Smooth muscle cell (in vitro differentiated cells): ENCODE measurements at regions not wholly inside any gene's neighbourhood (a gene's known extent, or its start where the extent isn't known, plus 50 kb on each side); places are given as distances from the start of the nearest gene placed in this dataset.

Experiments used
- DNase-seq: peaks from one replicate; lab custom pipeline; 2025; ENCODE audit not compliant: unreplicated experiment; lab: John Stamatoyannopoulos, UW
- H2AFZ ChIP-seq: fragments of 200-600 bp; sonication (generic); 2 replicates; pipeline ENCODE4 v1.6.0; 2016; ENCODE audit warnings: antibody characterized with exemption, low read depth, mild to moderate bottlenecking
- H3F3A ChIP-seq: fragments of 200-600 bp; sonication (generic); 2 replicates; pipeline ENCODE4 v1.6.0; 2017; ENCODE audit warnings: antibody characterized with exemption, low read depth
- H3K27ac ChIP-seq: fragments of 200-600 bp; sonication (generic); 2 replicates; pipeline ENCODE4 v1.5.1; 2016; ENCODE audit warnings: low read depth, mild to moderate bottlenecking
- H3K27me3 ChIP-seq: fragments of 200-600 bp; sonication (generic); 2 replicates; pipeline ENCODE4 v1.6.1; 2016; ENCODE audit warnings: low read depth, mild to moderate bottlenecking
- H3K36me3 ChIP-seq: fragments of 200-600 bp; sonication (generic); 2 replicates; pipeline ENCODE4 v1.5.1; 2016; ENCODE audit warnings: low read depth
- H3K4me1 ChIP-seq: fragments of 200-600 bp; sonication (generic); 2 replicates; pipeline ENCODE4 v1.5.1; 2016; ENCODE audit warnings: low read depth
- H3K4me2 ChIP-seq: fragments of 200-600 bp; sonication (generic); 2 replicates; pipeline ENCODE4 v1.6.0; 2016; ENCODE audit warnings: mild to moderate bottlenecking
- H3K4me3 ChIP-seq: fragments of 200-600 bp; sonication (generic); 2 replicates; pipeline ENCODE4 v1.5.1; 2016; ENCODE audit warnings: mild to moderate bottlenecking
- H3K79me2 ChIP-seq: fragments of 200-600 bp; sonication (generic); 2 replicates; pipeline ENCODE4 v1.6.0; 2016; ENCODE audit warnings: low read depth, mild to moderate bottlenecking
- H3K9ac ChIP-seq: fragments of 200-600 bp; sonication (generic); 2 replicates; pipeline ENCODE4 v1.6.0; 2016; ENCODE audit warnings: low read depth
- H3K9me3 ChIP-seq: fragments of 200-600 bp; sonication (generic); replicated peaks from 2 replicates; pipeline ENCODE4 v1.5.1; 2016; ENCODE audit warnings: low read depth
- H4K20me1 ChIP-seq: fragments of 200-600 bp; sonication (generic); 2 replicates; pipeline ENCODE4 v1.6.0; 2016; ENCODE audit warnings: low read depth
- CTCF ChIP-seq: fragments of 200-600 bp; sonication (generic); IDR thresholded peaks from 2 replicates; pipeline ENCODE4 v1.5.1; 2017; ENCODE audit warnings: borderline replicate concordance, mild to moderate bottlenecking, antibody characterized with exemption; ENCODE audit not compliant: insufficient read depth, poor library complexity, severe bottlenecking
- WGBS: methylation state at CpG from one replicate; pipeline ENCODE4 v1.1.7; 2016; ENCODE audit warnings: low lambda C conversion rate; 5-methylcytosine and 5-hydroxymethylcytosine counted together

GRCh38 chr2:164061129-164061746 lies 325.4 kb upstream of the FIGN start:
- Histone ChIP-seq H3K36me3 (no peaks in the 10 kb centered on the region), H3K4me2 (no peak overlapping the region), H3K79me2 (no peaks in the 10 kb centered on the region), H3K27ac (no peak overlapping the region), H2AFZ (no peak overlapping the region), H3K27me3 (no peaks in the 10 kb centered on the region), H3K4me3 (no peak overlapping the region), H3K4me1 (peaks cover 7% of the 10 kb centered on the region), H4K20me1 (no peaks in the 10 kb centered on the region), H3K9ac (no peak overlapping the region), H3K9me3 (no peaks in the 10 kb centered on the region), H3F3A (no peaks in the 10 kb centered on the region)
- WGBS, result 57% methylated on average over 2 of the region's 2 CpGs
- peak; percentile 79 for TF ChIP-seq CTCF
- no peak for DNase-seq

- no peak for TF ChIP-seq CTCF
- H3K79me2 ChIP-seq, result no peaks in the 10 kb centered on the region
- H3K27me3 ChIP-seq, result no peaks in the 10 kb centered on the region
- H3K36me3 ChIP-seq, result no peaks in the 10 kb centered on the region
- H3K4me1 ChIP-seq, result peaks cover under 1% of the 10 kb centered on the region
- no peak overlapping the region for H3K4me2 ChIP-seq
- no peak overlapping the region for H2AFZ ChIP-seq
- H4K20me1 ChIP-seq, result no peaks in the 10 kb centered on the region
- H3F3A ChIP-seq, result no peaks in the 10 kb centered on the region
- no peak for DNase-seq
- H3K9ac ChIP-seq, result no peak overlapping the region
- no peak overlapping the region for H3K4me3 ChIP-seq
- 93% methylated on average over 2 of the region's 2 CpGs for WGBS
- no peak overlapping the region for H3K27ac ChIP-seq
- H3K9me3 ChIP-seq, result no peaks in the 10 kb centered on the region
Observed at GRCh38 chr2:164060031-164060430, 324.2 kb upstream of the FIGN start.

- 38% methylated on average over 2 of the region's 2 CpGs for WGBS
Observed at GRCh38 chr2:164055623-164056022, 319.8 kb upstream of the FIGN start.

More at GRCh38 chr2:164055623-164056022, 319.8 kb upstream of the FIGN start:
- Histone ChIP-seq H3K79me2 (no peaks in the 10 kb centered on the region), H4K20me1 (no peaks in the 10 kb centered on the region), H3K4me3 (no peak overlapping the region), H3K4me2 (no peak overlapping the region), H3K36me3 (no peaks in the 10 kb centered on the region), H3F3A (no peaks in the 10 kb centered on the region), H3K9me3 (no peaks in the 10 kb centered on the region), H3K27me3 (no peaks in the 10 kb centered on the region), H3K4me1 (no peaks in the 10 kb centered on the region), H2AFZ (no peak overlapping the region), H3K27ac (no peak overlapping the region), H3K9ac (no peak overlapping the region)
- no peak for TF ChIP-seq CTCF
- DNase-seq, result no peak
